Fibroblast of lung (primary cell): ENCODE measurements at regions not wholly inside any gene's neighbourhood (a gene's known extent, or its start where the extent isn't known, plus 50 kb on each side); places are given as distances from the start of the nearest gene placed in this dataset.

Experiments used
- EZH2 ChIP-seq: IDR thresholded peaks from 2 replicates; pipeline ENCODE4 v1.5.1; 2012; ENCODE audit warnings: low read length, control low read depth, mild to moderate bottlenecking; ENCODE audit errors: missing control alignments
- TF ChIP-seq, protein P1 (sequence below), 2 donors: IDR thresholded peaks in 1 of 2; conservative IDR thresholded peaks in 1 of 2; 1 replicate in 1 of 2; 2 replicates in 1 of 2; pipeline ENCODE4 v1.5.1; 2011 to 2012; ENCODE audit warnings: low read length in 2 of 2, control low read depth in 1 of 2, inconsistent platforms in 1 of 2, low read depth in 1 of 2, mild to moderate bottlenecking in 1 of 2

DNA sequence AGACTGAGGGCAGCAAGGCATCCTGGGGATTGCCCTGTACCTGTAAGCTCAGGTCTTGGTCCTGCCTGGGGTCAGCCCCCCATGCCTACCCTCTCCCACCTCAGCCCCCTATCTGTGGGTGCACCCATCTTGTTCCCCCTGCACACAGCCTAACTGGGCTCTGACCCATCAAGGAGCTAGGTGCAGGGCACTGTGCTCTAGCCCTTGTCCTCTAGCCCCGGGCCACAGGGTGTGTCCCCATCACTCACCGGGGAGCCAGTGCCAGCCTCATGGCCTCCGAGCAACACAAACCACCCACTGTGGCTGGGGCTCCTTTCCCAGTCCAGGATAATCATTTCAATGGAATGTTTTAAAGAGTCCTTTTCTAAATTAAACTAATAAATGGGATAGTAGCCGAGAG is 293.9 kb upstream of the PLET1 start:
- TF ChIP-seq, protein P1, sequence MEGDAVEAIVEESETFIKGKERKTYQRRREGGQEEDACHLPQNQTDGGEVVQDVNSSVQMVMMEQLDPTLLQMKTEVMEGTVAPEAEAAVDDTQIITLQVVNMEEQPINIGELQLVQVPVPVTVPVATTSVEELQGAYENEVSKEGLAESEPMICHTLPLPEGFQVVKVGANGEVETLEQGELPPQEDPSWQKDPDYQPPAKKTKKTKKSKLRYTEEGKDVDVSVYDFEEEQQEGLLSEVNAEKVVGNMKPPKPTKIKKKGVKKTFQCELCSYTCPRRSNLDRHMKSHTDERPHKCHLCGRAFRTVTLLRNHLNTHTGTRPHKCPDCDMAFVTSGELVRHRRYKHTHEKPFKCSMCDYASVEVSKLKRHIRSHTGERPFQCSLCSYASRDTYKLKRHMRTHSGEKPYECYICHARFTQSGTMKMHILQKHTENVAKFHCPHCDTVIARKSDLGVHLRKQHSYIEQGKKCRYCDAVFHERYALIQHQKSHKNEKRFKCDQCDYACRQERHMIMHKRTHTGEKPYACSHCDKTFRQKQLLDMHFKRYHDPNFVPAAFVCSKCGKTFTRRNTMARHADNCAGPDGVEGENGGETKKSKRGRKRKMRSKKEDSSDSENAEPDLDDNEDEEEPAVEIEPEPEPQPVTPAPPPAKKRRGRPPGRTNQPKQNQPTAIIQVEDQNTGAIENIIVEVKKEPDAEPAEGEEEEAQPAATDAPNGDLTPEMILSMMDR (conservative IDR thresholded peaks at IDR 0.05 in 1 of 2, IDR thresholded peaks at IDR 0.05 in 1 of 2; ENCODE audit: low read depth in 1 of 2, low read length in 2 of 2) = no peak
- no peak for TF ChIP-seq EZH2
